SKM-1 treated with dmso at 0.1 percent for 144 hours (cell line): ENCODE measurements at regions not wholly inside any gene's neighbourhood (a gene's known extent, or its start where the extent isn't known, plus 50 kb on each side); places are given as distances from the start of the nearest gene placed in this dataset.
"Not testable (repeated sequence)": the region's sequence is repeated elsewhere in the genome, so short reads cannot be mapped to it uniquely, and the experiment has no call there.

Experiments used
- DNase-seq: peaks from one replicate; lab custom pipeline; 2025; ENCODE audit not compliant: unreplicated experiment; lab: John Stamatoyannopoulos, UW

DNA sequence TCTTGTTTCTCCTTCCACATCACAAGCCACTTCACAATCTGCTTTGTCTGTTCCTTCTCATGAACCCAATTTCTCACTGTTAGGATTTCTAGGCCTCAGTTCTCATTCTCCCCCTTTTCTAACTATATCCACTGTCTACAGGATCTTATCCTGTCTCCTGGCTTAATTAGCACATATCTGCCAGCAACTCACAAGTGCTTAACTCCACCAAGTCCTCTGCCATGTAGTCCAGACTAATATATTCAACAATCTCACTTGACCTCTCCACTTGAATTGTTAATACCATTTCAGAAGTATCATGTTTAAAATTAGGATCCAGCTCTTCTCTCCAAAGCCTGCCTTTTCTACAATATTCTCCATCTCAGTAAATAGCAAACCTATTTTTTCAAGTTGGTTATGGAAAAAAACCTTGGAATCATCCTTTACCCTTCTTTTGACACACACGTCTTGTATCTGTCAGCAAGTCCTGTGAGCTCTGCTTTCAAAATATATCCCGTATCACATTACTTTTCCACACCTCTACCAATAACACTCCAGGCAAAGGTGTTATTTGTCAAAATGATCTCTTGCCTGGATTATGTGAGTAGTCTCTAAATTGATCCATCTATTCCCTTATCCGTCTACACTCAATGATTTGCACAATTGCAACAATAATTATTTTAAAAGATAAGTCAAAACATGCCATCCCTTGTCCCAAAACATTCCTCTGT, 127.2 kb upstream of the SLIT2 start:
- DNase-seq, result no peak

DNA sequence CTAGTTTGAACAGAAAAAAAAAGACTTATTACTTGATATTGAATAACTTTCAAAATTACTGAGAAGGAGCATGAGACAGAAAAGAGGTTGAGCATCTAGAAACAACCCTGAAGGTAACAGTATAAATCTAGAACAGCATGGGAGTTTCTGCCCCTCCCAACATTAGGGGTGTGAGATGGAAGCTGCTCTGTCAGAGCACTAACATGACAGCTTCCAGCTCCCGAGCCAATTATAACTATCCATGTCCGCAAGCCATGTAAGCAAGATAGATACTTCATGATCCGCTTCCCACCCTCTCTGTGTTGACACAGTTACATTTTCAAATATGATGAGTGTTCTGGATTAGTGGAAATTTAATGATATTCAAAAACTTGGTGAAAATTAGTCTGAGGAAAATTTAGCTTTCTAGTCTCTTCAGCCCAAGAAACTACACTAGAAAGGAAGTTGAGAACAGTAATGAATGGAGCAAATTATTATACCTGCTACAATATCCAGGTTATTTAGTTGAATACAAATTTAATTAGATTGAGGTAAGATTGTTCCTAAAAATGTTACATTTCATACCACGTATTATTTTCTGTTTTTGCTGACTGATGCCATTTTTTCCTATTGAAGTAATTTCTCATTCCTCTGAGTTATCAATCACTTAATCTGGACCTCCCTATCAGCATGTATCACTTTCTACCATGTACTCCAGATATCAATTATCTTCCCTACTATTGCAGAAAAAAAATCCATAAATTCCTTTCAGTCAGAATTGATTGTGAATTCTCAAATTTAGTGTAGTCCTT, 129.3 kb upstream of the SLIT2 start:
- no peak for DNase-seq

DNA sequence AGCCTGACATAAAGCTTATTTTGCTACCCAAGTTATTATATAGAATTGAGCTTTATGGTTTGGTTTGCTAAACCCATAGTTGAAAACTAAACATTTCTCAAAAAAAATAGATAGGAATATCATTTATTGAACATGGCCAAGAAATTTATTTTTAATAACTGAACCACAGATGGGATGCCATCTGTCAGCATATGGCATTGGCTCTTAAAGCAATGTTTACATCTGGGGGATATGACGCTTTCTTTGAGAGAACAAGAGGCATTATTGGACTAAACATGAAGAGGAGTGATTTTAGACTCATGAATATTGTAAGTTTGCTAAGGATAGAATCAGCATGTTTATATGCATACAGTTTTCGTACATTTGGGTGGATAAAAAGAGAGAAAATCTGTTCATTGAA, 132.6 kb upstream of the SLIT2 start:
- no peak for DNase-seq

DNA sequence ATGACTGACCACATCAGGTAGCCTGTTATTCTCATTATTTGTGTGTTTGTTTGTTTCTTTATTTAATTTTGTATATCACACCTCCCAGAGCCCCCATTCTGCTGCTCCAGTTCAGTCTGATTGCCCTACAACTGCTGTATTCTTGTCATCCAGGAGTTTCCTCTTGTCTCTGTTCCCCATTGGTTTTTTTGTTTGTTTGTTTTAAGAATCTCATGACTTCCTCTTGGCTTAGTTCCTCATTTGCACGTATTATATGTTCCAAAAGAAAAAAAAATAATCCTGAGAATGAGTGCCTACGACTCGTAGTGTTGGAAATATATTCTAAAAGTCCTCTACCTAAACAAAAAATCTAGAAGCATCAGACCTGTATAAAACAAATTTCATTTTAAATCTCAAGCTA, 142.3 kb upstream of the SLIT2 start:
- DNase-seq, result no peak

DNA sequence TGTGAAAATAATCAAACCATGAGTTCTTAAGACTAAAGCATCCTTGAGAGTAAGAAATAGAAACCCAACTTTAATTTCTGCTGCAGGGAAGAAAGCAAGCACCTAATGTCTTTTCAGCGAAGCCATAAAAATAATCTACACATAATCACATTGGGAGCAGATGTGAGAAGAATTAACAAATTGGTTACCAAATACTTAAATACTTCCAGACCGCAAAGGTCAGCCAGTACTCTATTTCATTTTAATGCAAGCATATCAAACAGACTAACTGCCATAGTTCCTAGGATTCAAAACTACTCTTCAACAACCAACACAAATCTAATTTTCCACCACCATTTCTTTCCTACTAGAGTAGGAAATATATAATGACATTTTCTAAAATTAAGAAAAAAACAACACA, 144.8 kb upstream of the SLIT2 start:
- no peak for DNase-seq

DNA sequence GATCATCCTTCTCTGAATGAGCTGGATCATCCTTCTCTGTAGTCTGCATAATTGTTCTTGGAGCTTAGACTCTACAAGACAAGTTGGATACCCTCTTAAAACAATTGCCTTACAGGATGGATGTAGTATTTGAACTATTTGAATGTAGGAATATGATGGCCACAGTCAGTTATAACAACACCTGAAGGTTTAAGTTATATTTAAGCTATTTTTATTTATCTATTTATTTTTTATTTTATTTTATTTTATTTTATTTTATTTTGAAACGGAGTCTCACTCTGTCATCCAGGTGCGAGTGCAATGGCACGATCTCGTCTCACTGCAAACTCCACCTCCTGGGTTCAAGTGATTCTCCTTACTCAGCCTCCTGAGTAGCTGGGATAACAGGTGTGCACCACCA, 149.9 kb upstream of the SLIT2 start:
- DNase-seq, result no peak

DNA sequence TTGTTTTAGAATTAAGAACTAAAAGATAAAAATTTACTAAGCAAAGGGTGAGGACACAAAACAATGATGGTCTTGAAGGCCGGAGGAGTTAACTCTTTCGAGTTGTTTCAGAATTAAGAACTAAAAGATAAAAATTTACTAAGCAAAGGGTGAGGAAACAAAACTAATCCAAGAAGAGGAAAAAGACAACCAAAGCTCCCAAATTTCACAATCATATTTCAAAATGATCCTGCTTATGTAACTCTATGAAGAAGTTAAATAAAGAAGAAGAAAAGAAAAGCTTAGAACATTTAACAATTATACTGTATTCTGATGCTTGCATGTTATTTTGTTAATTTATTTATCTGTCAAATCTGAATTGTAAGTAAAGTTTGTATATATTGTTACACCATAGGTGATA, 154.8 kb upstream of the SLIT2 start:
- no peak for DNase-seq

DNA sequence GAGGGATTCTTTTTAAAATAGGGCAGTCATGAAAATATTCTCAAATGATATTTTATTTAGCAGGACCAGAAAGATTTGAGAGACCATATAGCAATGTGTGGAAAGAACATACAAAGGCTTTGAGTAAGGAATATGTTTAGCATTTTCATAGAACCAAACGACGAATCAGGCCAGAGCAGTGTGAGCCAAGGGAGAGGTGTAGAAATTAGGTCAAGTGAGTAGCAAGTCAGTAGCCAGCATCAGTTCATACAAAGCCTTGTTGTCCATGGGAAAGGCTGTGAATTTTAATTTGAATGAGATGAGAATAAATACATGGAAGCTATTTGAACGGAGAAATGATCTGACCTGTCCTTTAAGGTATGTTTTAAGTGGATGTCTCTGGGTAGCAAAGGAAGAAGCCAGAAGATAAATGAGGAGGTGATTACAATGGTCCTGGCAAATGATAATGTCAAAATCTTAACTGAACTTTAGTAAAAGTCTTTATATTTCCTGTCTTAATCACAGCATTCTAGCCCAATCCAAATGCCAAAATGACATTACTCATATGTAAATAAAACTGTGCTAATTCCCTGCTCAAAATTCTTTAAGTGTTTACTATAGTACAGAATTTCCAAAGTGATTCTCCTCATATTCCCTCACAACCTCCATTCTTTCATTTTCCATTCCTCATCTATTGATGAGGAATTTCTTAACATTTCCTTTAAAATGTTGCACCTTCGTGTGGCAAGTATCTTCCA, 155.7 kb upstream of the SLIT2 start:
- DNase-seq, result no peak

DNA sequence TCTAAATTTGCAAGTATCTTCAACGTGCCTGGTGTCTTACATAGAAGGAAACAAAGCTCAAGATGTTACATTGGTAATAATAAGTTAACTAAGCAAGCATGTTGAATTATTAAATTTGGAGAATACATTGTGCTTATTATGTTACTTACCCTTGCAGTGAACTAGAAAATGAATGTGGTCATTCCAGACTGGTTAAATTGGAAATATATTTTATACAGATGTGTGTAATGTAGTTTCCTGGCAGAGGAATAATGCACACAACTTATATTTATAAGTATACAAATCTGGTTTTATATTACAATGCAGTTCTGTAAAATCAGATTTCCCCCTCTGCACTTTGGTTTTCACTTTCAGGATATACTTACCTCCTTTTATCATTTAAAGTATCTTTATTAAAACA, 159.9 kb upstream of the SLIT2 start:
- no peak for DNase-seq

DNA sequence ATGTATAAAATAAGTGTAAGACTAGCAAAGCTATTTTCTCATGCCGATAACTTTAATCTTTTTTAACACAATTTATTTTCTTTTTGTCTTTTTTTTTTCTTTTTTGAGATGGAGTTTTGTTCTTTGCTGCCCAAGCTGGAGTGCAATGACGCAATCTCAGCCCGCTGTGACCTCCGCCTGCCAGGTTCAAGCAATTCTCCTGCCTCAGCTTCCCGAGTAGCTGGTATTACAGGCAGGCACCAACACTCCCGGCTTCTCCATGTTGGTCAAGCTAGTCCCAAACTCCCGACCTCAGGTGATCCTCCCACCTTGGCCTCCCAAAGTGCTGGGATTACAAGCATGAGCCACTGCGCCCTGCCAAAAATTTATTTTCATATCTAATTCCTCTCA, 164.2 kb upstream of the SLIT2 start:
- DNase-seq, result no peak

DNA sequence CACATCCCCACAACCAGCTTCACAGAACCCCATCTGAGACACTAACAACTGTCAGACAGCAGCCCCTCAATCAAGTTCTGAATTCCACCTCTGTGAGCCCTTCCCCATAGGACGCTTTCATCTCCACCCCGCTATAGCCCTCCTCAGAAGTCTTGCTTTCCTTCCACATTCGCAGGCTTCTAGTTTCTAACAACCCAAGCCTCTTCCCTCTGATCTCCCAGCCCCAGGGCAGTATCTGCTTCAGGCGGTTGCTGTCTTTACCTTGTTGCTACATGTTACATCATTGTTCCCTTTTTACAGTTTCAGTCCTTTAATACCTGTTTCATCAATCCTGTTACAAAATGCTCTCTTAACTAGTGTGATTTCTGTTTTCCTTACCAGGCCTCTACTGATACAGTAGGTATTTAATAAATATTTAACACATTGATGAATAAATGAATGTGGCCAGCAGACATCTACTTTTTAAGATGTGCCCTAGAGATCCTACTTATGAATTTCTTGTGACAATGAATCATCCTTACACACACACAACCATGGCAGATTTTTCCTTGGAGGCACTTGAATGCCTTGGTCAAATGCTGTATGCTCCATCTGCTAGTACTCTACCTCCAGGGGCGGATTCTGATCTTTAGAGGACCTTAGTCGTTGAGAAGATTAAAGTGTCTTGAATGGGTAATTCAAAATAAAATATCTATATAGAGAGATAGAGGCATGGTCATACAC, 164.7 kb upstream of the SLIT2 start:
- peak; percentile 77 for DNase-seq

DNA sequence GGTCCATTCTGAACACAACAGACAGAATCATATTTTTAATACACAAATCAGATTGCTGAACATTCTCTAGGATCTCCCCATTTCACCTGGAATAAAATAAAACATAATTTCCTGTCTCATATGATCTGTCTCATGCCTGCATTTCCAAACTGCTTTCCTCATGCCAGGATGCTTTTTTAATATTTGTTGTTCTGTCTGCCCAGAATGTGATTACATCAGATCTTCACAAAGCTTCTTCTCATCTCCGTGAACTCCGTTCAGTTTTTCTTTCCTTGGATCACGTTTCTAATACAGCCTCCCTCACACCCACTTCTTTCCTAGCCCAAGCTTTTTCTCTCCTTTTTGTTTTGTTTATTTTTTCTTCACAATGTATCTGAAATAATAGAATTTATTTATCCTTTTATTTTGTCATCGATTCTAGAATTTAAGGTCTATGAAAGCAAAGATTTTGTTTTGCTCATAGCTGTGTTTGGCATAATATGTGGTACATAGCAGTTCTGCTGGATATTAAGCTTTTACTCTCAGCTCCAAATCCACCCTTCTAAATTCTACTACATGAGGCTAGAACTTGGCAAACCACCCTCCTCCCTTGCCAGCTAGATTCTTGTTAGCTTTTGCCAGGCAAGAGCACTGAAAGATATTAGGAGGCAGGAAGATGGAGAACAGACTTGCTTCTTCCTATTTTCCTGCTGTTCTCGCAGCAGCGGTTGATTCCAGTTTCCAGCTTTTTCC, 165.5 kb upstream of the SLIT2 start:
- DNase-seq, result no peak

DNA sequence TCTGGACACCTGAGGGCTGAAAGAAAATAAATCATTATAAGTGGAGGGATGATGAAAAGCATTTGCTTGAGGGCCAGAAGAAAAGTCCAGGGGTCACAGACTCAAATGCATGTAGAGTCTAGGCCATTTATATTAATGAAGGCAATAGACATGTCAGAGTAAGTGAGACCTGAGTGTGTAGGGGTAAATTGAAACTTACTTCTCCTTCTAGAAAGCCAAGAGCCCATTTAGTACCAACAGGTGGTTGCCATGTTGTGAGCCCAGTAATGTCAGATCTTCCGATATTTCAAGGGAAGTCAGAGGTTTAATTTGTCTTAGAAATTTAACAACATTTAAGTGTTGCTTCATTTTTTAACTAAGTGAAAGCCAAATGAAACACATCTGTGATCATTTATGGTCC, 166.1 kb upstream of the SLIT2 start:
- DNase-seq, result no peak

DNA sequence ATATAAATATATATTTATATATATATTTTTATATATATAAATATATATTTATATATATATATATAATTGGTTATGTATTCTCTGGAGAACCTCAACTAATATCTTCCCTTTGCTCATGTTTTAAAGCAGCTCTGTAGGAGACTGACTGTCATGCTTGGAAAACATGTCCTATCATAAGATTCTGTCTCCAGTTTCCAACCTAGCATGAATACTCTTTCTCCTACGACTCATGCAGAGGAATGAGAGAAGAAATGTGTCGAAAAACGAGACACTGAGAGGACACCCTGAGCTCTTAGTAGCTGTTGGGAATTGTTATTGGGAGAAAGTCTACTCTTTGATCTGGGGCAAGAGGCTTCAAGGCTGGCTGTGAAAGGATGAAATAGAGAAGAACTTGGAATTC, 166.5 kb upstream of the SLIT2 start:
- no peak for DNase-seq

DNA sequence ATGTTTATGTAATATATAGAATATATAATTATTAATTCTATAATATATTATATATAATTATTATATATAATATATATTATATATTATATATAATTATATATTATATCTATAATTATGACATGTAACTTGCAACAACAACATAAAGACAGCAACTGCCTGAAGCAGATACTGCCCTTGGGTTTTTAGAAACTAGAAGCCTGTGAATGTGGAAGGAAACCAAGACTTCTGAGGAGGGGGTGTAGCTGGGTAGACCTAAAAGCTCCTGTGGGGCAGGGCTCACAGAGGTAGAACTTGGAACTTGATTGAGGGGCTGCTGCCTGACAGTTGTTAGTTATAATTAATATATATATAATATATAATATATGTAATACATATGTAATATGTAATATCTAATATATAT, 167.2 kb upstream of the SLIT2 start:
- DNase-seq, result peak; percentile 33

DNA sequence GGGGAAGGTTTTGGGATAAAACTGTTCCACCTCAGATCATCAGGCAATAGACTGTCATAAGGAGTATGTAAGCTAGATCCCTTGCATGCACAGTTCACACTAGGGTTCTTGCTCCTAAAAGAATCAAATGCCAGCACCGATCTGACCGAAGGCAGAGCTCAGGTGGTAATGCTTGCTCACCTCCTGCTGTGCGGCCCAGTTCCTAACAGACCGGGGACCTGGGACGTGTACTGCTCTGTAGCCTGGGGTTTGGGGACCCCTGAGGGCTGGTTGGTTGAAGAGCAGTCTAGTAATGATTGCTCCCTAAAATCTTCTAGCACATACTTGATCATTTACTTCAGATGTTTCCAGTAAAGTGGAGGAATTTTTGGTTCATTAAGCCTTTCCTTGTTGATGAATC, 173.1 kb upstream of the SLIT2 start:
- no peak for DNase-seq

DNA sequence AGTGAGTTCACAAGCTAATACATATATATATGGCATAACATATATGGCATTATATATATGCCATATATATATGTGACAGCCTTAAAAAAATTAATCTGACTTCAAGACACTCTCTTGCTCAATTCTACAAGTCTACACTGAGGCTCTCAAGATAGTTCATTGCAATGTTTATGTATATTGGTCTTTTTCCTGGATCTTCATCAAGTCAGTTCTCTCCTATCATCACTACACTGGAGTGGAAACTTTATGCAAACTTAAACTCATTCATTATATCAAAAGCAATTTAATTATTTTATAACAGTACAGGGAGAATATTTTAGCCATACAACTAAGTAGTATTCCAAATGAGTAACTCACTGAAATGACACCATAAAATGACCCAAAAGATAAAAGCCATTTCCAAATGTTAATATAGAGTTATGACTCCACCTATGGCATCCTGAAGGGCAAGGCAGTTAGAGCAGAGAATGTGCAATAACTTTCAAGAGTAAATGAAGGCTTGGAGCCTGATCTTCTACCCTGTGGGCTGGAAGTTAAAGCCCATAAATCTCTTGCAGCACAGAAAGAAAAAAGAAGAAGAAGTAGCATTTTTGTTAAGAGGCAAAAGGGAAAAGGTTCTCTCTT, 176.3 kb upstream of the SLIT2 start:
- DNase-seq, result no peak

DNA sequence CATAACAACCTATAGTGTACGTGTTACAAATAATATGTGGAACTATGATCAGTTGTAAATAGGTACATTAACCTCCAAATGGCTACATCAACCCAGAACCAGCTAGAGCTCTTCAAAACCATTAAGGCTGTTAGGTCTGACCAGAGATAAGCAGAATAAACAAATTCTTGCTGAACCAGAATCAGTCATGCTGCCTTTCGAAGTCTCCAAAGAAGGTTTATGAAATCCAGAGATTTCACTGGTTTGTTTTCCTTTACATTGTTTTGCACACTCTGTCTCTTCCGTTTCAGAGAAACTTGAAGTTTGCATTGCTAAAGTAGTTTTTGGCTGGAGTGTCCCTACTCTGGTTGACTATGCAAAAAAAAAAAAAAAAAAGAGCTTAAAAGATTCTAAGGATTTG, 177.3 kb upstream of the SLIT2 start:
- no peak for DNase-seq

DNA sequence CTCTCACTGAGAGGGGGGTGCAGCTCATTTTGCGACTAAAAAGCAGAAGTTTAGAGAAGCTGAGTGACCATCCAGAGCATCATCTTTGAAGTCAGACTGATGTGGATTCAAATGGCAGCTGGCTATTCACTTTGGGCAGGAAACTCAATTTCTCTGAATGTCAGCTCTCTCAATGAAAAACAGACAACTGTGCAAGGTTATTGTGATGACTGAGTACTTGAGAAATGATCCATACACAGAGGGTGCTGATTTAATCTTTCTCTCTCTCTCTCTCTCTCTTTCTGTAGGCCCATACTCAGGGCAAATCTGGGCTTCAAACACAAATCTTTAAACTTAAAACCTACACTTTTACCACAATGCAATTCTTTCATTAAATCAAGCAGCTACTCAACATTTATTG, 185.8 kb upstream of the SLIT2 start:
- no peak for DNase-seq

DNA sequence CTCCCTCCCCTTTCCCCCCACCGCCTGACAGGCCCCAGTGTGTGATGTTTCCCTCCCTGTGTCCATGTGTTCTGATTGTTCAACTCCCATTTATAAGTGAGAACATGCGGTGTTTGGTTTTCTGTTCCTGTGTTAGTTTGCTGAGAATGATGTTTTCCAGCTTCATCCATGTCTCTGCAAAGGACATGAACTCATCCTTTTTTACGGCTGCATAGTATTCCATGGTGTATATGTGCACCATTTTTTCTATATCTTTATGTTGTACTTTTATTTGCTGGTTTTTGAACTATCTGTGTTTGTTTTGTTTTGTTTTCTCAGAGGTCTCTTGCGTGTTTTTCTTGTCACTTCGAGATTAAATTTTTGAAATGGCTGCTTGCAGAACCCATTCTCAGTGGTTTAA, 188.8 kb upstream of the SLIT2 start:
- DNase-seq, result not testable (repeated sequence)
